K562 (cell line): ENCODE measurements at regions not wholly inside any gene's neighbourhood (a gene's known extent, or its start where the extent isn't known, plus 50 kb on each side); places are given as distances from the start of the nearest gene placed in this dataset.

Source experiments
- ATAC-seq: fragments of 200-7000 bp; cut with Tn5 transposase; 3 replicates; pipeline ENCODE4 v1.9.1; 2020; ENCODE audit warnings: moderate library complexity
- BruUV-seq: library from RNA; stranded (reverse); fragments of 400-500 nt; replicated peaks from 2 replicates; lab custom pipeline; 2021; lab: Mats Ljungman, UMichigan
- CTCF ChIA-PET: fragments of 300-600 bp; formaldehyde crosslinking; extraction: SDS; loops from one replicate; lab custom pipeline; 2021; ENCODE audit warnings: low intra/inter-chr PET ratio; lab: Yijun Ruan, JAX
- POLR2A ChIA-PET: fragments of 300-600, 350-650 bp; sonication (Branson Sonifier 250); formaldehyde crosslinking; extraction: SDS; loops from one replicate; lab custom pipeline; 2021; ENCODE audit warnings: antibody characterized with exemption, inconsistent platforms; lab: Yijun Ruan, JAX
- DNase-seq, 4 experiments: peaks; one replicate each; pipeline versions ENCODE4 v3.0.0 to v3.0.0-alpha.2; 2011 to 2018; ENCODE audit warnings: low spot score in 3 of 4, mixed read lengths in 3 of 4; ENCODE audit errors: extremely low read depth in 1 of 4
- FAIRE-seq: peaks from 2 replicates; lab custom pipeline; 2011; peaks lifted over from hg19 to GRCh38; lab: Jason Lieb, UNC
- H2AFZ ChIP-seq: 2 replicates; pipeline ENCODE4 v1.6.0; 2011; ENCODE audit warnings: low read depth, low read length, control low read depth, inconsistent platforms
- H3K27ac ChIP-seq: fragments of 200-600 bp; 3 replicates; pipeline ENCODE4 v1.8.0; 2011; ENCODE audit warnings: low read depth, mild to moderate bottlenecking, control low read depth, inconsistent platforms, low read length, moderate library complexity, mixed read lengths; ENCODE audit errors: extremely low read depth
- H3K27me3 ChIP-seq, 2 experiments: fragments of 300-600 bp in 1 of 2; 2 replicates in 1 of 2; 3 replicates in 1 of 2; pipeline versions ENCODE4 v1.6.0 to v1.8.0; 2011; ENCODE audit warnings: inconsistent platforms in 2 of 2, low read length in 2 of 2, mild to moderate bottlenecking in 1 of 2, mixed read lengths in 1 of 2, moderate library complexity in 1 of 2; ENCODE audit not compliant: control insufficient read depth in 2 of 2, insufficient read depth in 2 of 2
- H3K36me3 ChIP-seq: fragments of 300-600 bp; 3 replicates; pipeline ENCODE4 v1.8.0; 2011; ENCODE audit warnings: mild to moderate bottlenecking, low read length, inconsistent platforms; ENCODE audit not compliant: control insufficient read depth, insufficient read depth
- H3K4me1 ChIP-seq, 2 experiments: fragments of 200-600 bp in 1 of 2; replicated peaks in 1 of 2; 2 replicates in 1 of 2; 3 replicates in 1 of 2; pipeline versions ENCODE4 v1.5.1 to v1.8.0; 2011; ENCODE audit warnings: inconsistent platforms in 2 of 2, low read length in 2 of 2, mild to moderate bottlenecking in 1 of 2, mixed read lengths in 1 of 2, moderate library complexity in 1 of 2; ENCODE audit not compliant: control insufficient read depth in 2 of 2, insufficient read depth in 2 of 2
- H3K4me2 ChIP-seq: 2 replicates; pipeline ENCODE4 v1.6.1; 2011; ENCODE audit warnings: low read length, control low read depth, inconsistent platforms, mixed read lengths; ENCODE audit not compliant: insufficient read depth
- H3K4me3 ChIP-seq: fragments of 200-600 bp; sonication (generic), shearing (Covaris generic); 2 replicates; pipeline ENCODE4 v1.5.1; 2016; ENCODE audit warnings: control low read depth, inconsistent platforms
- H3K79me2 ChIP-seq: fragments of 200-600 bp; 3 replicates; pipeline ENCODE4 v1.8.0; 2011; ENCODE audit warnings: low read length, inconsistent platforms; ENCODE audit not compliant: control insufficient read depth, insufficient read depth
- H3K9ac ChIP-seq, 2 experiments: 2 replicates each; pipeline versions ENCODE4 v1.6.0 to v1.6.1; 2011; ENCODE audit warnings: low read depth in 2 of 2, low read length in 2 of 2, control low read depth in 1 of 2, inconsistent platforms in 1 of 2, mild to moderate bottlenecking in 1 of 2, mixed read lengths in 1 of 2; ENCODE audit not compliant: insufficient read depth in 1 of 2
- H3K9me1 ChIP-seq: one replicate; pipeline ENCODE4 v1.6.0; 2011; ENCODE audit warnings: inconsistent platforms, mild to moderate bottlenecking, low read length, moderate library complexity; ENCODE audit not compliant: control insufficient read depth, insufficient read depth
- H3K9me3 ChIP-seq: replicated peaks from 2 replicates; pipeline ENCODE4 v1.5.1; 2011; ENCODE audit warnings: low read depth, low read length, inconsistent platforms; ENCODE audit not compliant: control insufficient read depth, insufficient read depth
- H4K20me1 ChIP-seq: replicated peaks from 2 replicates; pipeline ENCODE4 v1.6.1; 2011; ENCODE audit warnings: low read length, inconsistent platforms, mixed read lengths; ENCODE audit not compliant: control insufficient read depth, insufficient read depth
- DACH1 ChIP-seq: fragments of 450-650 bp; IDR thresholded peaks from 2 replicates; pipeline ENCODE4 v1.6.1; 2018; ENCODE audit not compliant: partially characterized antibody
- MTA3 ChIP-seq: fragments of 450-650 bp; formaldehyde crosslinking; IDR thresholded peaks from 2 replicates; pipeline ENCODE4 v1.6.1; 2017; ENCODE audit warnings: mild to moderate bottlenecking, borderline replicate concordance
- POLR2B ChIP-seq: fragments of 450-650 bp; IDR thresholded peaks from 2 replicates; pipeline ENCODE4 v1.6.1; 2018; ENCODE audit warnings: low read depth; ENCODE audit not compliant: partially characterized antibody
- RFX7 ChIP-seq: fragments of 250-450 bp; sonication (Bioruptor Pico); IDR thresholded peaks from 2 replicates; pipeline ENCODE4 v1.5.1; 2021; ENCODE audit warnings: mild to moderate bottlenecking
- ZNF146 ChIP-seq: IDR thresholded peaks from one replicate; pipeline ENCODE4 v1.6.1; 2018; ENCODE audit warnings: missing compliant biosample characterization; ENCODE audit not compliant: unreplicated experiment
- ZNF592 ChIP-seq: fragments of 450-650 bp; IDR thresholded peaks from 2 replicates; pipeline ENCODE4 v1.6.1; 2017; ENCODE audit warnings: antibody characterized with exemption, mild to moderate bottlenecking
- WGBS: fragments of 100-300 bp; shearing (Covaris generic); methylation state at CpG from one replicate; pipeline ENCODE4 v1.1.6; 2016; ENCODE audit warnings: low coverage, mixed read lengths; ENCODE audit not compliant: insufficient coverage; ENCODE audit errors: missing lambda C conversion rate; 5-methylcytosine and 5-hydroxymethylcytosine counted together
- in situ Hi-C: fragments of 300-500 bp; cut with MboI; formaldehyde crosslinking; loops from 4 replicates; pipeline ENCODE4 v1.15.0; 2018; ENCODE audit warnings: inconsistent platforms, mixed read lengths
- intact Hi-C: fragments of 100-400 bp; cut with micrococcal nuclease; formaldehyde crosslinking; loops from 2 replicates; pipeline ENCODE4 v1.14.2; 2022
- TF ChIP-seq, protein P1 (sequence below): fragments of 450-650 bp; IDR thresholded peaks from 2 replicates; pipeline ENCODE4 v1.6.1; 2017; ENCODE audit warnings: mild to moderate bottlenecking, moderate library complexity

DNA sequence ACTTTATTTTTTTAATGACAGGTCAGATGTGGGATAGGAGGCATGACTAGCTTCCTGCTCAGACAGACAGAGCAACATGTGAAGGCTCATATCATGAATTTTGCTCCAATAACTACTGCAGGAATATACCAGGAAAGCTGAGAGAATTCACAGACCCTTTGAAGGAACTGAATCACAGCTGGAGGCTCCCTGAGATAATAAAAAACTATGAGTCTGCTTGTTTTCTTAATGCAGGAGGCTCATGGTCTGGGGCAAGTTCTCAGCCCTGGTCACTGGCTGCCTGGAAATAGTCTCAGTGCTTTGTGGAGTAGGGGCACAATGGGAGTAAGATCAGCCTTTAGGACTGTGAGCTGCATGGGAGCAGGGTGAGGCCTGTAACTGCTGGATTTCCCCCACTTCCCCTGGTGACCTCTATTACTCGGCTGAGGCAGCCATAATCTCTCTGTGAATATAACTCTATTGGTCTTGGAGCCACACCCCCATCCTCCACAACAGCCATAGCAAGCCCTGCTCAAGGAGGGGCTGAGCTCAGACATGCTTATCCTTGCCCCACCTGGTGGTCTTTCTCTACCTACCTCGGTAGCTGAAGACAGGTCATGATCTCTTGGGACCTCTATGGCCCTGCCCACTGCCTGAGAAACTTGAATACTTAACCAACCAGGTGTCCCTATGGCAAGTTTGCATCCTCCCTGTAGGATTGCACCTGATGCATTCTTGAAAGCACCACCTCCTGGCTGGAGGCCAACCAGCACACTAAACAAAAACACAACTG, 281.6 kb upstream of the TMCO5A start (continued):
- no peak for TF ChIP-seq ZNF592
- TF ChIP-seq, protein P1, sequence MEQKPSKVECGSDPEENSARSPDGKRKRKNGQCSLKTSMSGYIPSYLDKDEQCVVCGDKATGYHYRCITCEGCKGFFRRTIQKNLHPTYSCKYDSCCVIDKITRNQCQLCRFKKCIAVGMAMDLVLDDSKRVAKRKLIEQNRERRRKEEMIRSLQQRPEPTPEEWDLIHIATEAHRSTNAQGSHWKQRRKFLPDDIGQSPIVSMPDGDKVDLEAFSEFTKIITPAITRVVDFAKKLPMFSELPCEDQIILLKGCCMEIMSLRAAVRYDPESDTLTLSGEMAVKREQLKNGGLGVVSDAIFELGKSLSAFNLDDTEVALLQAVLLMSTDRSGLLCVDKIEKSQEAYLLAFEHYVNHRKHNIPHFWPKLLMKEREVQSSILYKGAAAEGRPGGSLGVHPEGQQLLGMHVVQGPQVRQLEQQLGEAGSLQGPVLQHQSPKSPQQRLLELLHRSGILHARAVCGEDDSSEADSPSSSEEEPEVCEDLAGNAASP, result no peak

DNA sequence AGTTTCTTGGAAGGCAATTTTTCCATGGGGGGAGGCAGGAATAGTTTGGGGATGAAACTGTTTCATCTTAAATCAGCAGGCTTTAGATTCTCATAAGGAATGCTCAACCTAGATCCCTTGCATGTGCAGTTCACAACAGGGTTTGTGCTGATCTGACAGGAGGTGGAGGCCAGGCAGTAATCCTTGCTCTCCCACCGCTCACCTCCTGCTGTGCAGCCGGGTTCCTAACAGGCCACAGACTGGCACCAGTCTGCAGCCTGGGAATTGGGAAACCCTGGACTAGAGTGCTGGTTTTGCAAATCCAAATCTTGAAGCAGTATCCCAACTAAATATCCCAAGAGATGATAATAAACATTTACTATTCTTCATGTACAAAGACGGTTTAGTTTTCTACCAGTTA, 256.3 kb upstream of the TMCO5A start:
- FAIRE-seq (no peak), ATAC-seq (no peak), DNase-seq (no peak)
- POLR2A ChIA-PET, result no interaction called here
- intact Hi-C loops, result no loop called here
- WGBS, result 0% methylated on average over 3 of the region's 3 CpGs
- in situ Hi-C loops, result no loop called here
- CTCF ChIA-PET, result no interaction called here
- no peaks in the 10 kb centered on the region for H3K79me2 ChIP-seq
- TF ChIP-seq DACH1 (no peak), ZNF146 (CRISPR knock-in tag) (no peak), POLR2B (no peak), MTA3 (no peak), RFX7 (CRISPR knock-in tag) (no peak)
- no peaks in the 10 kb centered on the region for H4K20me1 ChIP-seq
- H3K9ac ChIP-seq, result no peak overlapping the region
- H3K27me3 ChIP-seq, result no peaks in the 10 kb centered on the region
- H3K4me3 ChIP-seq, result no peak overlapping the region
- H2AFZ ChIP-seq, result no peak overlapping the region
- H3K9me1 ChIP-seq, result no peaks in the 10 kb centered on the region
- no TSS peak for BruUV-seq
- no peaks in the 10 kb centered on the region for H3K36me3 ChIP-seq
- H3K27ac ChIP-seq, result no peak overlapping the region
- no peak overlapping the region for H3K4me2 ChIP-seq
- H3K9me3 ChIP-seq, result no peaks in the 10 kb centered on the region
- no peaks in the 10 kb centered on the region for H3K4me1 ChIP-seq
